GM23338 (cell line): ENCODE measurements at regions not wholly inside any gene's neighbourhood (a gene's known extent, or its start where the extent isn't known, plus 50 kb on each side); places are given as distances from the start of the nearest gene placed in this dataset.

ENCODE experiments used
- ATAC-seq: fragments of 200-7000 bp; cut with Tn5 transposase; 3 replicates; pipeline ENCODE4 v1.9.1; 2020
- DNase-seq: peaks from one replicate; pipeline ENCODE4 v3.0.0-alpha.2; 2015; ENCODE audit warnings: low spot score
- H2AFZ ChIP-seq: fragments of 200-600 bp; sonication (generic); 2 replicates; pipeline ENCODE4 v1.8.0; 2016; ENCODE audit warnings: antibody characterized with exemption, mild to moderate bottlenecking, moderate library complexity
- H3F3A ChIP-seq: fragments of 200-600 bp; sonication (generic); replicated peaks from 2 replicates; pipeline ENCODE4 v1.8.0; 2017; ENCODE audit warnings: antibody characterized with exemption, mixed run types, low read depth
- H3K27ac ChIP-seq: fragments of 200-600 bp; sonication (generic); 2 replicates; pipeline ENCODE4 v1.6.1; 2016; ENCODE audit warnings: low read depth
- H3K27me3 ChIP-seq: fragments of 200-600 bp; sonication (generic); 2 replicates; pipeline ENCODE4 v1.8.0; 2016; ENCODE audit warnings: mild to moderate bottlenecking, mixed run types, moderate library complexity; ENCODE audit not compliant: insufficient read depth
- H3K36me3 ChIP-seq: fragments of 200-600 bp; sonication (generic); 2 replicates; pipeline ENCODE4 v1.8.0; 2016; ENCODE audit warnings: mild to moderate bottlenecking; ENCODE audit not compliant: insufficient read depth
- H3K4me1 ChIP-seq: fragments of 200-600 bp; sonication (generic); 2 replicates; pipeline ENCODE4 v1.8.0; 2016; ENCODE audit warnings: mild to moderate bottlenecking, moderate library complexity; ENCODE audit not compliant: insufficient read depth
- H3K4me2 ChIP-seq: fragments of 200-600 bp; sonication (generic); 2 replicates; pipeline ENCODE4 v1.7.1; 2017; ENCODE audit warnings: mixed run types
- H3K4me3 ChIP-seq: fragments of 200-600 bp; sonication (generic); 2 replicates; pipeline ENCODE4 v1.6.1; 2016; ENCODE audit warnings: mixed run types
- H3K79me2 ChIP-seq: fragments of 200-600 bp; sonication (generic); replicated peaks from 2 replicates; pipeline ENCODE4 v1.8.0; 2017; ENCODE audit warnings: mild to moderate bottlenecking; ENCODE audit not compliant: insufficient read depth
- H3K9me2 ChIP-seq: fragments of 200-600 bp; sonication (generic); 2 replicates; pipeline ENCODE4 v1.8.0; 2017; ENCODE audit not compliant: insufficient read depth
- H4K20me1 ChIP-seq: fragments of 200-600 bp; sonication (generic); replicated peaks from 2 replicates; pipeline ENCODE4 v1.8.0; 2017; ENCODE audit warnings: mild to moderate bottlenecking; ENCODE audit not compliant: insufficient read depth
- H3K27ac Mint-ChIP-seq: 2 replicates; pipeline ENCODE4 v1.8.0; 2020; ENCODE audit warnings: inconsistent platforms, mild to moderate bottlenecking, moderate library complexity, mixed read lengths
- H3K27me3 Mint-ChIP-seq: 3 replicates; pipeline ENCODE4 v1.8.0; 2022; ENCODE audit warnings: low read depth, mild to moderate bottlenecking, moderate library complexity, mixed read lengths, inconsistent platforms; ENCODE audit not compliant: insufficient read depth, poor library complexity
- H3K36me3 Mint-ChIP-seq: 3 replicates; pipeline ENCODE4 v1.8.0; 2021; ENCODE audit warnings: low read depth, mild to moderate bottlenecking, inconsistent platforms, moderate library complexity, mixed read lengths
- H3K4me1 Mint-ChIP-seq: 3 replicates; pipeline ENCODE4 v1.8.0; 2020; ENCODE audit warnings: mild to moderate bottlenecking, inconsistent platforms, mixed read lengths
- H3K4me3 Mint-ChIP-seq: 3 replicates; pipeline ENCODE4 v1.8.0; 2021; ENCODE audit warnings: moderate library complexity, mild to moderate bottlenecking, inconsistent platforms, mixed read lengths
- H3K9me3 Mint-ChIP-seq: 3 replicates; pipeline ENCODE4 v1.8.0; 2020; ENCODE audit warnings: moderate library complexity, mild to moderate bottlenecking, inconsistent platforms, mixed read lengths
- CREB1 ChIP-seq: fragments of 250-450 bp; sonication (Bioruptor Pico); IDR thresholded peaks from 2 replicates; pipeline ENCODE4 v1.5.0; 2020; ENCODE audit warnings: low read depth, mild to moderate bottlenecking, moderate library complexity
- CTCF ChIP-seq, 2 experiments: fragments of 200-600 bp in 1 of 2; sonication (generic) in 1 of 2; conservative IDR thresholded peaks; 2 replicates each; pipeline versions ENCODE4 v1.5.1 to v1.6.1; 2016 to 2017; ENCODE audit warnings: antibody characterized with exemption in 2 of 2, low read depth in 2 of 2, mild to moderate bottlenecking in 2 of 2, moderate library complexity in 1 of 2
- ETS1 ChIP-seq: IDR thresholded peaks from 2 replicates; pipeline ENCODE4 v1.6.1; 2016; ENCODE audit warnings: antibody characterized with exemption
- EZH2phosphoT487 ChIP-seq: fragments of 200-600 bp; sonication (generic); IDR thresholded peaks from one replicate; pipeline ENCODE4 v1.8.1; 2018; ENCODE audit warnings: antibody characterized with exemption; ENCODE audit not compliant: unreplicated experiment
- NANOG ChIP-seq: IDR thresholded peaks from 2 replicates; pipeline ENCODE4 v1.6.1; 2016; ENCODE audit warnings: antibody characterized with exemption, borderline replicate concordance
- REST ChIP-seq: IDR thresholded peaks from one replicate; pipeline ENCODE4 v1.6.1; 2018; ENCODE audit warnings: antibody characterized with exemption; ENCODE audit not compliant: unreplicated experiment
- ZNF114 ChIP-seq: fragments of 250-450 bp; sonication (Bioruptor Pico); IDR thresholded peaks from 2 replicates; pipeline ENCODE4 v1.5.0; 2020; ENCODE audit warnings: mild to moderate bottlenecking, moderate library complexity
- ZNF331 ChIP-seq: fragments of 250-450 bp; sonication (Bioruptor Pico); IDR thresholded peaks from 2 replicates; pipeline ENCODE4 v1.5.0; 2020; ENCODE audit warnings: low read depth, mild to moderate bottlenecking, moderate library complexity
- ZNF462 ChIP-seq: fragments of 250-450 bp; sonication (Bioruptor Pico); IDR thresholded peaks from 2 replicates; pipeline ENCODE4 v1.5.0; 2020; ENCODE audit warnings: mild to moderate bottlenecking, moderate library complexity

GRCh38 chr5:156239800-156240199 is 87.2 kb upstream of the SGCD start (continued):
- no peak for TF ChIP-seq ZNF462 (CRISPR knock-in tag)
- TF ChIP-seq ETS1: no peak
- TF ChIP-seq NANOG: no peak

- no peak overlapping the region for H3K4me3 Mint-ChIP-seq
- H3K4me1 Mint-ChIP-seq: peaks cover under 1% of the 10 kb centered on the region; the same call in 2 of the 3 replicates
- no peaks in the 10 kb centered on the region for H3K36me3 ChIP-seq
- H2AFZ ChIP-seq: no peak overlapping the region
- H3K9me3 Mint-ChIP-seq: no peaks in the 10 kb centered on the region; the same call in 2 of the 3 replicates
- H3K27ac Mint-ChIP-seq: no peak overlapping the region
- ATAC-seq (no peak), DNase-seq (no peak)
- no peak overlapping the region for H3K27ac ChIP-seq
- no peaks in the 10 kb centered on the region for H3F3A ChIP-seq
- H3K79me2 ChIP-seq: no peaks in the 10 kb centered on the region
- no peaks in the 10 kb centered on the region for H3K27me3 Mint-ChIP-seq
- H3K27me3 ChIP-seq: no peaks in the 10 kb centered on the region
- H4K20me1 ChIP-seq: no peaks in the 10 kb centered on the region
- no peaks in the 10 kb centered on the region for H3K4me1 ChIP-seq
- H3K36me3 Mint-ChIP-seq: no peaks in the 10 kb centered on the region
- no peak overlapping the region for H3K4me2 ChIP-seq
- H3K4me3 ChIP-seq: no peak overlapping the region
- H3K9me2 ChIP-seq: no peaks in the 10 kb centered on the region
- TF ChIP-seq EZH2phosphoT487 (no peak), ZNF114 (CRISPR knock-in tag) (no peak), CREB1 (CRISPR knock-in tag) (no peak), ETS1 (no peak), ZNF331 (CRISPR knock-in tag) (no peak), REST (no peak), CTCF (conservative IDR thresholded peaks at IDR 0.05; ENCODE audit: low read depth in 2 of 2) (no peak), NANOG (no peak)
Observed at GRCh38 chr5:156240414-156240813, 86.5 kb upstream of the SGCD start.
